Natural killer cell (primary cell): ENCODE measurements at regions not wholly inside any gene's neighbourhood (a gene's known extent, or its start where the extent isn't known, plus 50 kb on each side); places are given as distances from the start of the nearest gene placed in this dataset.

Source experiments
- ATAC-seq, 3 donors: fragments of 150-1000 bp in 2 of 3; fragments of 200-7000 bp in 1 of 3; cut with Tn5 transposase; 1 replicate in 1 of 3; 2 replicates in 2 of 3; pipeline ENCODE4 v1.10.0; 2021; ENCODE audit warnings: mild to moderate bottlenecking in 2 of 3, moderate library complexity in 2 of 3
- DNase-seq, 2 donors: peaks; one replicate each; pipeline versions ENCODE4 v3.0.0 to v3.0.0-alpha.2; 2013 to 2021; ENCODE audit warnings: mixed read lengths in 1 of 2
- H3K27ac ChIP-seq: one replicate; pipeline ENCODE4 v1.5.1; 2013; ENCODE audit warnings: mild to moderate bottlenecking, low read length
- H3K27me3 ChIP-seq: one replicate; pipeline ENCODE4 v1.6.1; 2013; ENCODE audit warnings: low read length; ENCODE audit not compliant: control insufficient read depth, insufficient read depth
- H3K36me3 ChIP-seq: one replicate; pipeline ENCODE4 v1.6.1; 2013; ENCODE audit warnings: low read length; ENCODE audit not compliant: control insufficient read depth, insufficient read depth
- H3K4me1 ChIP-seq: one replicate; pipeline ENCODE4 v1.6.1; 2013; ENCODE audit warnings: low read length; ENCODE audit not compliant: control insufficient read depth, insufficient read depth
- H3K4me3 ChIP-seq: one replicate; pipeline ENCODE4 v1.5.1; 2013; ENCODE audit warnings: low read length
- H3K9me3 ChIP-seq: one replicate; pipeline ENCODE4 v1.6.1; 2013; ENCODE audit warnings: low read length; ENCODE audit not compliant: control insufficient read depth, insufficient read depth
- H3K27ac Mint-ChIP-seq, 2 donors: one replicate each; pipeline ENCODE4 v1.8.0; 2022; ENCODE audit warnings: mild to moderate bottlenecking in 2 of 2, mixed read lengths in 2 of 2, moderate library complexity in 1 of 2
- H3K27me3 Mint-ChIP-seq, 2 donors: one replicate each; pipeline ENCODE4 v1.8.0; 2022; ENCODE audit warnings: low read depth in 2 of 2, mixed read lengths in 2 of 2
- H3K36me3 Mint-ChIP-seq: one replicate; pipeline ENCODE4 v1.8.0; 2022; ENCODE audit warnings: mixed read lengths
- H3K4me1 Mint-ChIP-seq, 2 donors: one replicate each; pipeline ENCODE4 v1.8.0; 2022; ENCODE audit warnings: mixed read lengths in 2 of 2
- H3K4me3 Mint-ChIP-seq: one replicate; pipeline ENCODE4 v1.8.0; 2022; ENCODE audit warnings: mild to moderate bottlenecking, moderate library complexity, mixed read lengths
- H3K9me3 Mint-ChIP-seq, 2 donors: one replicate each; pipeline ENCODE4 v1.8.0; 2022; ENCODE audit warnings: mixed read lengths in 2 of 2
- WGBS: methylation state at CpG from one replicate; pipeline ENCODE4 v1.1.7; 2013; ENCODE audit warnings: missing lambda C conversion rate; ENCODE audit not compliant: insufficient coverage; 5-methylcytosine and 5-hydroxymethylcytosine counted together
- intact Hi-C: fragments of 100-400 bp; cut with micrococcal nuclease; formaldehyde crosslinking; loops from one replicate; pipeline ENCODE4 v1.14.2; 2022
- TF ChIP-seq, protein P1 (sequence below): fragments of 200-600 bp; IDR thresholded peaks from one replicate; pipeline ENCODE4 v1.8.0; 2022; ENCODE audit warnings: antibody characterized with exemption

DNA sequence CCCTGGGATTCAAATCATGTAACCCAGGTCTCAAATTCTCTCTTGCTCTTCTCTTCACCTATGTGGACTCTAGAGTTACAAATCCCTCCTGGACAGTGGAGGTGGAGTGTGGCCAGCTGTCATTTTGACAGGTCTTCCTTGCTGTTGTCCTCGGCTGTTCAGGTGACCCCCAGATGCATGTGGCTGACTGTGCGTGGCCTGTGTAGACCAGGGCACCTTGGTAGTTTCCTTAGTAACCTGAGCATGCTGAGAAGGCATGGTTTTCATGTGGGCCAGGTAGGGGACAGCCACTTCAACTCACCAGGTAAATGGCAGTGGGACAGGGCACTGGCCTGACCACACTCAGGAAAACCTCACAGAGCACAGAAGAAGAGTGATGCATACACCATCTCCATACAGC lies 155.0 kb upstream of the TSHZ3 start:
- no peak for DNase-seq
- no peaks in the 10 kb centered on the region for H3K4me1 Mint-ChIP-seq
- intact Hi-C loops: no loop called here
- no peaks in the 10 kb centered on the region for H3K9me3 ChIP-seq
- no peak overlapping the region for H3K27ac Mint-ChIP-seq
- no peak overlapping the region for H3K4me3 Mint-ChIP-seq
- H3K27me3 Mint-ChIP-seq: peaks cover 19 to 35% of the 10 kb centered on the region in 2 donors
- H3K36me3 ChIP-seq: no peaks in the 10 kb centered on the region
- no peaks in the 10 kb centered on the region for H3K4me1 ChIP-seq
- no peak overlapping the region for H3K4me3 ChIP-seq
- no peak for ATAC-seq
- no peaks in the 10 kb centered on the region for H3K9me3 Mint-ChIP-seq
- WGBS: 85% methylated on average over 2 of the region's 2 CpGs
- H3K27me3 ChIP-seq: no peaks in the 10 kb centered on the region
- TF ChIP-seq, protein P1, sequence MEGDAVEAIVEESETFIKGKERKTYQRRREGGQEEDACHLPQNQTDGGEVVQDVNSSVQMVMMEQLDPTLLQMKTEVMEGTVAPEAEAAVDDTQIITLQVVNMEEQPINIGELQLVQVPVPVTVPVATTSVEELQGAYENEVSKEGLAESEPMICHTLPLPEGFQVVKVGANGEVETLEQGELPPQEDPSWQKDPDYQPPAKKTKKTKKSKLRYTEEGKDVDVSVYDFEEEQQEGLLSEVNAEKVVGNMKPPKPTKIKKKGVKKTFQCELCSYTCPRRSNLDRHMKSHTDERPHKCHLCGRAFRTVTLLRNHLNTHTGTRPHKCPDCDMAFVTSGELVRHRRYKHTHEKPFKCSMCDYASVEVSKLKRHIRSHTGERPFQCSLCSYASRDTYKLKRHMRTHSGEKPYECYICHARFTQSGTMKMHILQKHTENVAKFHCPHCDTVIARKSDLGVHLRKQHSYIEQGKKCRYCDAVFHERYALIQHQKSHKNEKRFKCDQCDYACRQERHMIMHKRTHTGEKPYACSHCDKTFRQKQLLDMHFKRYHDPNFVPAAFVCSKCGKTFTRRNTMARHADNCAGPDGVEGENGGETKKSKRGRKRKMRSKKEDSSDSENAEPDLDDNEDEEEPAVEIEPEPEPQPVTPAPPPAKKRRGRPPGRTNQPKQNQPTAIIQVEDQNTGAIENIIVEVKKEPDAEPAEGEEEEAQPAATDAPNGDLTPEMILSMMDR: no peak
- no peak overlapping the region for H3K27ac ChIP-seq
- no peaks in the 10 kb centered on the region for H3K36me3 Mint-ChIP-seq

DNA sequence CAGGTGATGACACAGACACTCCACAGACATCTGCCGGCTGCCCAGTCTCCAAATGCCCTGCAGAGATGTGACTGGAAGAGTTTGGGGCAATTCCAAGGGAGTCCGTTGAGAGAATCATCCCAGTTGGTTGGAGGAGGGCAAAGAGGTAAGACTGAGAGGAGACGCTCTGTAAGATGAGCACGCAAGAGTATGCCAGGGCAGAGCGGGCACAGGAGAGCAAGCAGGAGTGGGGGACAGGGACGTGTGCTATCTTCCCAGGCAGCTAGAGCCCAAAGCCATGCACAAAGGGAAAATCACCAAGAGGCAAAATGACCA lies 156.3 kb upstream of the TSHZ3 start:
- no peaks in the 10 kb centered on the region for H3K36me3 ChIP-seq
- ATAC-seq (no peak), DNase-seq (no peak)
- H3K4me3 ChIP-seq: no peak overlapping the region
- H3K27ac ChIP-seq: no peak overlapping the region
- intact Hi-C loops: no loop called here
- TF ChIP-seq, protein P1: no peak
- no peaks in the 10 kb centered on the region for H3K4me1 ChIP-seq
- Mint-ChIP-seq H3K9me3 (no peaks in the 10 kb centered on the region), H3K36me3 (no peaks in the 10 kb centered on the region), H3K27me3 (peaks cover 16 to 36% of the 10 kb centered on the region in 2 donors), H3K4me3 (no peak overlapping the region), H3K27ac (no peak overlapping the region), H3K4me1 (no peaks in the 10 kb centered on the region)
- no peaks in the 10 kb centered on the region for H3K9me3 ChIP-seq
- 87% methylated on average over 6 of the region's 6 CpGs for WGBS
- no peaks in the 10 kb centered on the region for H3K27me3 ChIP-seq

DNA sequence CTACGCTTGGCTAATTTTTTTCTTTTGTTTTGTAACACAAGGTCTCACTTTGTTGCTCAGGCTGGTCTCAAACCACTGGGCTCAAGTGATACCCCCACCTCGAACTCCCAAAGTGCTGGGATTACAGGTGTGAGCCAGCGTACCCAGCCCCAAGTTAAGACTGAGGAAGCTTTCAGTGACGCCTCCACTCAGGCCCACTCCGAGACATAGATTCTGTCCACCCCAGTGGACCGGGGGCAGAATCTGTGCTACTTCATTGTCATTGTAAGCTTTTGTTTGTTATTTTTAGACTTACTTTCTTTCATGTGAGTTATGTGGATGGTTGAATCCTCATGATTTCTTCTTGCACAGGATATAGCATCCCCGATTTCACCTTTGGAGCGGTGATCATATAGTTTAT lies 156.9 kb upstream of the TSHZ3 start:
- Histone ChIP-seq H3K27ac (no peak overlapping the region), H3K27me3 (no peaks in the 10 kb centered on the region), H3K4me3 (no peak overlapping the region), H3K36me3 (no peaks in the 10 kb centered on the region), H3K4me1 (no peaks in the 10 kb centered on the region), H3K9me3 (no peaks in the 10 kb centered on the region)
- H3K4me1 Mint-ChIP-seq: no peaks in the 10 kb centered on the region
- no peaks in the 10 kb centered on the region for H3K36me3 Mint-ChIP-seq
- ATAC-seq (no peak), DNase-seq (no peak)
- no peak overlapping the region for H3K27ac Mint-ChIP-seq
- no peak overlapping the region for H3K4me3 Mint-ChIP-seq
- WGBS: 95% methylated on average over 7 of the region's 8 CpGs
- intact Hi-C loops: no loop called here
- H3K27me3 Mint-ChIP-seq: peaks cover 16 to 33% of the 10 kb centered on the region in 2 donors
- TF ChIP-seq, protein P1: no peak
- no peaks in the 10 kb centered on the region for H3K9me3 Mint-ChIP-seq

DNA sequence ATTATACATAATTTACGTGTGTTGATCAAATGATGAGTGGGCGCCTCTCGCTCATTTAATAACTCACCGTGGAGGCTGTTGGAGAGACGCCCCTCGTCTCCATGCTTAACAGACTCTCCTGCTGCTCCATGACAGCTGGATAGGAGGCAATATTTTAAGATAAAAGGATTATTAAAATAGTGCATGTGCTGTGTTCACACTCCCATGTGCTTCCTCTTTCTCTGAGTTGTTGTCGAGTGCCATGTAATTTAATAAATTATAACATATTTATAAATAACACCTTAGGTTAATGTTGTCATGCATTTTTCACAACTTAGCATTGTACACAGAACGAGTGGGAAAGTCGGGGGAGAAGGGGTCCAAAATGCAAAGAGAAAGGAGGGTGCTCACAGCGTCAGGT lies 161.4 kb upstream of the TSHZ3 start:
- Histone ChIP-seq H3K27me3 (no peaks in the 10 kb centered on the region), H3K4me3 (no peak overlapping the region), H3K9me3 (no peaks in the 10 kb centered on the region), H3K27ac (no peak overlapping the region), H3K36me3 (no peaks in the 10 kb centered on the region), H3K4me1 (no peaks in the 10 kb centered on the region)
- DNase-seq (no peak), ATAC-seq (no peak)
- H3K4me1 Mint-ChIP-seq: no peaks in the 10 kb centered on the region
- no peak overlapping the region for H3K4me3 Mint-ChIP-seq
- intact Hi-C loops: no loop called here
- no peak overlapping the region for H3K27ac Mint-ChIP-seq
- TF ChIP-seq, protein P1: no peak
- 75% methylated on average over 9 of the region's 10 CpGs for WGBS
- peaks cover 16 to 17% of the 10 kb centered on the region in 2 donors for H3K27me3 Mint-ChIP-seq
- H3K9me3 Mint-ChIP-seq: no peaks in the 10 kb centered on the region
- no peaks in the 10 kb centered on the region for H3K36me3 Mint-ChIP-seq
